GM18519 (cell line): ENCODE measurements at regions not wholly inside any gene's neighbourhood (a gene's known extent, or its start where the extent isn't known, plus 50 kb on each side); places are given as distances from the start of the nearest gene placed in this dataset.

Experiments used
- ATAC-seq: cut with Tn5 transposase; IDR thresholded peaks from one replicate; pipeline ENCODE4 v1.9.1; 2021; ENCODE audit warnings: mild to moderate bottlenecking, moderate library complexity; ENCODE audit not compliant: unreplicated experiment, low FRiP score

DNA sequence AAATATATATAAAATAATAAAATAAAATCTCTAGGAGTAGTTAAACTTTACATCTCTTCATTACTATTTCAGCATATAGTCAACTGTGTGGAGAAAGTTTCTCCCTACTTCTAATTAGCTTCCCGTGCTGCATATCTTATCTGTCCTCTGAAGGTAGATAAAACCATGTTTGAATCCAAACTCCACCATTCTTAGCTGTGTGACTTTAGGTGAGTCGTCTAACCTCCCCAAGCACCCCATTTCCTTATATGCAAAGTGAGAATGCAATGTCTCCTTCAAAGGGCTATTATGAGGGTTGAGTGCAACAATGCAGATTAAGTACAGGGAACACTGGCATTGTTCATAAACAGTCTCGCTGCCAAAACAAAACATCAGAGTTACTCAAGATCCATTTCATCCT, 80.8 kb upstream of the DRD2 start:
- ATAC-seq = no peak

DNA sequence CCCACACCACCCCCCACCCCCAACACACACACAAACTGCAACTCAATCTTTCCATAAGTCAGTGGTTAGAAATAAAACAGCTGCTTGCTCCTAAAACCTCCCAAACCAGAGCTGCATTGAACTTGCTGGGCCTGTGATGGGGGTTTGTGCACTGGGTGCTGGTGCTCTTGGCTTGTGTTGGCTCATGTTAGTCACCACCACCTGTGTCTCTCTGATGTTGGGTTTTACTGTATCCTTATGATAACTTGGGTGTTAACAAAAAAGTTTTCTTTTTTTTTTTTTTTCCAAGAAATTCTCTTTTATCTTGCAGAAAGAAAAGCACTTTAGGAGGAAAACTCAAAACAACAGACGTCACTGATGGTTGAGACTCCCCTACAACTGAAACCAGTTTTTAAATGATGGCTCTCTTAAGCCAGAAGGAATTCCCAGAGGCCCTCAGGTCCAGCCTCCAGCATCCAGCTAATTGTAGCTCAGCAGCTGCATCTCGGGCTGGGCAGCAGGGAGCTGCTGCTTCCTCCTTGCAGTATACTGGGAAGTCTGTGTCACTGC, 79.9 kb upstream of the DRD2 start:
- ATAC-seq = no peak

- ATAC-seq = no peak
These were observed 79.3 kb upstream of the DRD2 start for GRCh38 chr11:113554526-113554925.

DNA sequence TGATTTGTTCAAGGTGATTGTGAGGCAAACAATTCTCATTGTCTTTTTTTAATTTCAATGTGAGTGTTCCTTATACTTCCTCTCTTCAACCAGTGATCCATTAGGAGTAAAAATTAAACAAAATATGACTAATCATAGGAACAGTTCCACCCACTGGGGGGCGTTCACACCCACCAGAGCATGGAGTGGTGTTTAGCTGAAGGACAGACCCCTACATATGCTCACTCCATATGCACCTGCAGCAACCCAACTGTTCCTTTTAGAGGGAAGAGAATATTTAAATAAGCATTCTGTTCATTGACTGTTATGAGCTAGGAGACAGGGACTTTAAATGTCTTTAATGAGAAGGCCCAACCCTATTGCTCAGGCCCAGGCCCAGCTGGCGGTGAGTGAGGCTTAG, 78.7 kb upstream of the DRD2 start:
- no peak for ATAC-seq

- ATAC-seq = no peak
These were observed 78.0 kb upstream of the DRD2 start for GRCh38 chr11:113553235-113553634.

- ATAC-seq = no peak
These were observed 77.1 kb upstream of the DRD2 start for GRCh38 chr11:113552271-113552670.

DNA sequence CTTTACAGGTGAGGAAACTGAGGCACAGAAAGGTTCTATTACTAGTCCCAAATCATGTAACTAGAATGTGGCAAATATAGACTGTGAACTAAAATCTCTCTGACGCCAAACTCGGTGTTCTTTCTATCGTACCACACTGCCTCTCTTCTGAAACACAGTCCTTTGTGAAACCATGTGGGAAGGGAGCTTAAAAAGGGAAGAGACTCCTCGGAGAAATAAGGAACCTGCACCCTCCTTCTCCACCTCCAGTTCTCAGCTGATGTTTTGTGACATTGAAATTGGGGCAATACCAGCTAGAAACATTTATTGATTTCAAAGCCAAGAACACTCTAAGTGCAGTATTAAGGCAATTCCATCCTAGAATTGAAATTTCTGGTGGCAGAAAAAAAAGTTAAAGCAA, 76.4 kb upstream of the DRD2 start:
- no peak for ATAC-seq

GRCh38 chr11:113549611-113550578, 74.7 kb upstream of the DRD2 start:
- no peak for ATAC-seq

DNA sequence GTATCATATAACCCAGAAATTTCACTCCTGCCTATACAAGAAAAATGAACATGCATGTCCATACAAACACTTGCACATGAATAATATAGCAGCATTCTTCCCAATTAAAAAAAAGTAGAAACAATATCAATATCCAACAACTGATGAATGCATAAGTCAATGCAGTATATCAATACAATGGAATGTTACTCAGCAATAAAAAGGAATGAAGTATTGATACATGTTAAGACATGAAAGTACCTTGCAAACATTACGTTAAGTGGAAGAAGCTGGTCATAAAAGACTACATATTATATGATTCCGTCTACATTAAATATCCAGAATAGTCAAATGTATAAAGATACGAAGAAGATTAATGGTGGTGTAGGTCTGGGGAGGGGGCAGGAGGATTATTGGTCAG, 73.9 kb upstream of the DRD2 start:
- no peak for ATAC-seq

DNA sequence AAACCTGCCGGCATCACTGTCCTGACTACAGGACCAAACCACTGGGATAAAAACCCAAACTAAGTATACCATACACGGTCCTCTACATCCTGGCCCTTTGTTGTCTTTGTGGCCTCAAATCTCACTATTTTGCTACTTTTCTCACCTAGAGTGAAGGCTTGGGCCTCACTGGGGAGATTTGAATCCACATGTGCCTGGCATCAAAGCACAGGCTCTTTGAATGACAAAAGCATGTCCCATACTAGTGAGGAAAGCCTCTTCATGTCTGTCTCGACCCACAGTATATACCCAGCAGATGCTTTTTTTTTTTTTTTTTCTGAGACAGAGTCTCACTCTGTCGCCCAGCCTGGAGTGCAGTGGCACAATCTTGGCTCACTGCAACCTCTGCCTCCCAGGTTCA, 72.5 kb upstream of the DRD2 start:
- no peak for ATAC-seq

DNA sequence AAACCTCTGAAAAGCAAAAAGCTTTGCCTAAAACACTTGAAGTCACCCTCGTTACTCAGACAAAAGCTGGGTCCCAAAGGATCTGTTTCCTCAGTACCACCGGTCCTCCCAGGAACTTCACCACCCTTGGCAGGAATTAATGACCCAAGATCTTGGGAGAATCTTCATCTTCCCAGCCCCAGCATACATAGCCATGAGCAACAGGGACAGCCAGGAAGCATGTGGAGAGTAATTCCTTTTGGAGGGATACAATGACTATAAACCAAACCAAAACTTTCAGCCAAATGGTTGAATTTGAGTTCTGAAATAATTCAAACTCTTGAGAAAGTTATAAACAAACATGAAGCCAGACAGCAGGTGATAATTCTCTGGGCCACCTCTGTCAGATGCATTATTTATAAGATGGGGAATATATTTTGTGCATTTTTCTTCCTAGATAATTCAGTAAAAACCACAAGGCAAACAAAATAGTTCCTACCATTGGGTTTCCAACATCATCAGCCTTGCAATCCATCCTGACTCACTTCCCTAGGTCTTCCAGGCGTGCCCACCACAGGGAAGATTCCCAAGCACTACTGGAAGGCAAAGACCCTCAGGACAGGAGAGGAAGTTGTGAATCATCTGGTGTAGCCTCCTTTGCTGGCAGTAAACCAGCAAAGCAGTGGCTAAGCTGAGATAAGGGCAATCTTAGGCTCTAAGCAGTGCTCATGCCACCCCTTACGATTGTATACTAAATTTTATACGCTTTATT, 71.7 kb upstream of the DRD2 start:
- ATAC-seq = no peak

DNA sequence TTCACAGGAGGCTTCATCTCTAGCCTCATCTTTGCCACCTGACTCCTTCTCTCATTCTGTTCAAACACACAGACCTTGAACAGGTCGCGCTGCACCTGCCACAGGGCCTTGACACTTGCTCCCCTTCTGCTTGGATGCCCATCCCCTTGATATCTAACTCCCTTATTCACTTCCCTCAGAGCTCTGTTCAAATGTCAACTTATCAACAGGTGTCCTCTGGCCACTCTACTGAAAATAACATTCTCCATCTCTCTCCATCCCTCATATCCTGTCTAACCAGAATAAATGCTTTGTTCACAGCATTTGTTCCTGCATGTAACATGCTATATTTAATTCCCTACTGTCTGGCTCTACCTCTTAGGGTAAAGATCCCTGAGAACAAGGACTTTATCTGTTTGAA, 67.2 kb upstream of the DRD2 start:
- no peak for ATAC-seq

DNA sequence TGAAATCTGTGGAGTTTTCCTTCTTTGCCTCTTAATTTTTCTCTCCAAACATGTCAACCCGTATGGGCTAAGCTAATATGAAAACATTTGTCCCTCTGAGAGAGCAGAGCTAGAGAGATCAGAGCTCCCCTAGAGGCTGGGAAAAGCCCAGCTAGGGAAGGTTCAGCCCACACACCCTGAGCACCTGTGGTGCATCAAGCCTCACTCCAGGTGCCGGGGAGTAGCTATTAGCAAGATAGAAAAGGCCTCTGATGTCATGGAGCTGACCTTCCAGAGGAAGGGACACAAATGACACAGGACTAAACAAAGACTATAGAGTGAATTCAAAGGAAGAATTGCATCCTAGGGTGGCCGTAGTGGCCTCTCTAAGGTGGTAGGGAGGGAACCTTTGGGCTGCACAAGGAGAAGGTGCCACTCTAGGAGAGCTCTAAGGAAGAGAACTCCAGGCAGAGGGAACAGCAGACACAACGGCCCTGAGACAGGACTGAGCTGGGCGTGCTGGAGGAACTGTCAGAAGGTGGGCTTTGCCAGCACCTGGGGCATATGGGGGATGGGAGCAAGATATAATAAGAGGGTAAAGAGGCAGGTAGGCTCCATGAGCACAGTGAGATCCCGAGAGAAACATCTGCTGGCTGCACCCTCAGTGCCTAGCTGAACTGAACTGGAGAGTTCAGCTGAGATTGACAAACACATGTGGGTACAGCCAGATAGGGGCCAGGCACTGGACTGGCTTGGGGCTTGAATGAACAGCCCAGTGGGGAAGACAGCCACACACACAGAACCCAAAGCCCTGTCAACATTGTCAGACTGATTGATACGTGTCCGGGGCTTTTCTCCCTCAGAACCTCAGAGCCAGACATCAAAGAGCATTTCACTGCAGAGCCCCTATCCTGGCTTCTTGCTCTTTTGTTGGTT, 65.5 kb upstream of the DRD2 start:
- no peak for ATAC-seq

DNA sequence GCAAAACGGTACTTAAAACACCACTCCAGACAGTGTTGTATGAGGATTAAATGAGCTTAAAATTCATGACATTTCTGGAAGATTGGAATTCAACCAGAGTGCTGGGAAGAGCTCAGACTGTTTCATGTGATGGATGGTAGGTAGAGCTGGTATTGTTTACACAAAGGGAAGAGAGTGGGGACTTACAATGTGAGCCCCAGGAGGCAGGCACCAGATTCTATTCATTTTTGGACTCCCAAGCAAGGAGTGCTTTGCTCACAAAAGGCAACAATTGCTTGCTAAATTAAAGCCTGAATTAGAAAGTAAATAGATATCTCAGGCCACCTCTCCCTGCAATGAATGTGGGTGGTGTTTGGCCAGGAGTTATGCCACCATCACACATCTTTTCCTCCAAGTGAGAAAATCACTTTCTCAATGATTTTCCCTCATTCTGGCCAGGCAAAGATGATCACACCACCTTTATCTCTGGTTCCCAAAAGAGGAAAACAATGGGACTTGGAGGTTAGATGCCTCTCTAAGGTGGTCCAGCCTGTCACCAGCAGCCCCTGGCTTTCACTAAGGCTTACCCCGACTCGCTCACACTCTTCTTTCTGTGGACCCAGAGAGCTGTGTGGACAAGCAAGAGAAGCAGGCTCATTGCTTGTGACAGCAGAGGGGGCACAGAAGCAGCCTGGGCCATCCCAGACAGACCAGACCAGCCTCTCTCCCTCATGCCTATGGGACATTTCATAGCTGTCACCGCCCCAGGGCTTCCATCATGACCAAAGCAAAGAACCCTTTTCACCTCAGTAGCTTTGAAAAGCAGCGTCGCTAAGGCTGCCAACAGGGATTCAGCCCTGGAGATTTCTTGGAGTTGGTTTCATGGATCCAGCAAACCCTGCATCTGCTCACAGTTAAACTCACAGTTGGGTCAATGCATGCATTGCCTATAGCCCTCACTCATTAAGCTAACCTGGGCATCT, 63.5 kb upstream of the DRD2 start:
- ATAC-seq = no peak

- ATAC-seq = no peak
These were observed 59.4 kb upstream of the DRD2 start for GRCh38 chr11:113534625-113535024.

DNA sequence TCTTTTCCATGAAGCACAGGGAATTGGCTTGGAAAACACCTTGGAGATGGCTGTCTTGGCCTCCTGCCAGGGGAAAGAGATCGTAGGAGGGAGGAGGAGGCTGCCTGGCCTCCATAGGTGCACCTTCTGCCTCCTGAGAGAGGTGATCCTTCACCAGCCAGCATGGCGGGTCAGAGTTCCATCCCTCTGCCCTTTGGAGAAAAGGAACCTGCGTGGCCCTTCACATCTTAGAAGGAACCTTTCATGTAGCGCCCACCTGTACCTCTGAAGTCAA, 58.2 kb upstream of the DRD2 start:
- ATAC-seq = no peak

- no peak for ATAC-seq
These were observed 57.7 kb upstream of the DRD2 start for GRCh38 chr11:113532697-113533424.

DNA sequence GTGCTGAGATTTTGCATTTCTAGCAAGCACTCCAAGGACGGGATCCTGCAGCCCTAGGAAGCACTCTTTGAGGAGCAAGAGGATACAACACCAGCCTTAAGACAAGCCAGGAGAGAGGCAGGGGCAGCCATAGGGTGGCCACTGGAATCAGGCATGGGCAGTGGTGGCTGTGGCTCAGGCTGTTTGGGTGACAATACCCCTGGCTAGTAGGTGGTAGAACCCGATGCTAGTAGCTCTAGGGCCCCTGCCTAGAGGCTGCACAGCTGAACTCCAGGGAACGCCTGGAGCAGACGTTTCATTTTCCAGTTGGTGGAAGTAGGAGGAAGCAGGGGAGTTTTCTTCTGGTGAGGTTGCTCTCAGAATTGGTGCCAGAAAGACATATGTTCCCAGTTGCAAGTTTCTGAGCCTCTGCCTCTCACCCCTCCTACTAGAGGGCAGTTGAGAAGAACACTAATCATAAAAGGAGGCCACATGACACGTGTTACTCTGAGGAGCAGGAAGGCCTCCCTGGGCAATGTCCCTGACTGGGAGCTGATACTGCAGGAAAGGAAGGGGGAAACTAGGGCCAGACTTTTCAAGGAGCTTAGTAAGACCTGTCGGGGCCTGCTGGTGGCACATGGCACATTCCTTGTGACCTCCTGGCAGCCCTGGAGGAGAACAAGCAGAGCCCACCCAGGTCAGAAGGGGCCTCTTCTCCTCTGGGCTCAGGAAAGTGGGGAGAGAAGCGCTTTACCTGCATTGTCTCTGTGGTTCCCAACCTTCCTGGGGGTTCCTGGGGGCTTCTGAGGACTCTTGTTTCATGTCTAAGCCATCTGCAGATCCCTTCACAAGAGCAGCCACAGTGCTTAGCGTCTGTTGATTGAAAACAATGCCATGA, 56.6 kb upstream of the DRD2 start:
- no peak for ATAC-seq
